Mesenchymal stem cell (in vitro differentiated cells and primary cell): ENCODE measurements at regions not wholly inside any gene's neighbourhood (a gene's known extent, or its start where the extent isn't known, plus 50 kb on each side); places are given as distances from the start of the nearest gene placed in this dataset. TPM values are rescaled to one million over a fixed set of nuclear protein-coding genes. Genes with fewer than 3 reads are reported as not detected.

Experiments
- DNase-seq: peaks from one replicate; pipeline ENCODE4 v3.0.0-alpha.2; 2013
- H2AFZ ChIP-seq: one replicate; pipeline ENCODE4 v1.6.1; 2013; ENCODE audit warnings: low read depth, mild to moderate bottlenecking, control low read depth, inconsistent platforms, low read length, moderate library complexity
- H2AK5ac ChIP-seq: 2 replicates; pipeline ENCODE4 v1.6.1; 2013; ENCODE audit warnings: low read length, moderate library complexity, mild to moderate bottlenecking, inconsistent platforms; ENCODE audit not compliant: severe bottlenecking
- H2BK120ac ChIP-seq: one replicate; pipeline ENCODE4 v1.6.1; 2013; ENCODE audit warnings: low read depth, mild to moderate bottlenecking, inconsistent platforms, low read length, moderate library complexity
- H2BK12ac ChIP-seq, 2 experiments: one replicate each; pipeline ENCODE4 v1.6.1; 2013; ENCODE audit warnings: inconsistent platforms in 2 of 2, low read length in 2 of 2, mild to moderate bottlenecking in 2 of 2, moderate library complexity in 2 of 2, control low read depth in 1 of 2
- H2BK15ac ChIP-seq: one replicate; pipeline ENCODE4 v1.6.1; 2013; ENCODE audit warnings: mild to moderate bottlenecking, low read depth, inconsistent platforms; ENCODE audit not compliant: poor library complexity, severe bottlenecking
- H2BK5ac ChIP-seq: 2 replicates; pipeline ENCODE4 v1.6.1; 2013; ENCODE audit warnings: low read depth, mild to moderate bottlenecking, low read length, control low read depth, inconsistent platforms; ENCODE audit not compliant: poor library complexity, severe bottlenecking
- H3K14ac ChIP-seq, 2 experiments: one replicate each; pipeline ENCODE4 v1.6.1; 2013; ENCODE audit warnings: inconsistent platforms in 2 of 2, low read length in 2 of 2, control low read depth in 1 of 2, mild to moderate bottlenecking in 1 of 2, moderate library complexity in 1 of 2
- H3K18ac ChIP-seq, 2 experiments: one replicate each; pipeline ENCODE4 v1.6.1; 2013; ENCODE audit warnings: inconsistent platforms in 2 of 2, low read length in 2 of 2, control low read depth in 1 of 2, low read depth in 1 of 2, mild to moderate bottlenecking in 1 of 2
- H3K23ac ChIP-seq, 2 experiments: one replicate each; pipeline ENCODE4 v1.6.1; 2013; ENCODE audit warnings: inconsistent platforms in 2 of 2, low read length in 2 of 2, mild to moderate bottlenecking in 2 of 2, moderate library complexity in 2 of 2, control low read depth in 1 of 2
- H3K27ac ChIP-seq: 2 replicates; pipeline ENCODE4 v1.5.1; 2013; ENCODE audit warnings: mild to moderate bottlenecking, moderate library complexity, low read length, control low read depth, inconsistent platforms; ENCODE audit not compliant: poor library complexity, severe bottlenecking
- H3K27me3 ChIP-seq, 2 experiments: 2 replicates each; pipeline versions ENCODE4 v1.6.1 to v1.7.0; 2013; ENCODE audit warnings: low read length in 2 of 2, mild to moderate bottlenecking in 2 of 2, moderate library complexity in 2 of 2, control low read depth in 1 of 2, inconsistent platforms in 1 of 2; ENCODE audit not compliant: control insufficient read depth in 1 of 2, insufficient read depth in 1 of 2
- H3K36me3 ChIP-seq, 2 experiments: 2 replicates each; pipeline versions ENCODE4 v1.6.1 to v1.7.0; 2013; ENCODE audit warnings: low read length in 2 of 2, control low read depth in 1 of 2, inconsistent platforms in 1 of 2, low read depth in 1 of 2, mild to moderate bottlenecking in 1 of 2; ENCODE audit not compliant: insufficient read depth in 2 of 2, control insufficient read depth in 1 of 2
- H3K4ac ChIP-seq, 2 experiments: one replicate each; pipeline ENCODE4 v1.6.1; 2013; ENCODE audit warnings: inconsistent platforms in 2 of 2, low read length in 2 of 2, mild to moderate bottlenecking in 2 of 2, moderate library complexity in 2 of 2, control low read depth in 1 of 2, low read depth in 1 of 2
- H3K4me1 ChIP-seq: 2 replicates; pipeline ENCODE4 v1.6.1; 2013; ENCODE audit warnings: low read depth, low read length, control low read depth; ENCODE audit not compliant: control insufficient read depth, insufficient read depth
- H3K4me2 ChIP-seq: 2 replicates; pipeline ENCODE4 v1.6.1; 2013; ENCODE audit warnings: low read length, mild to moderate bottlenecking, inconsistent platforms; ENCODE audit not compliant: poor library complexity, severe bottlenecking
- H3K4me3 ChIP-seq, 2 experiments: 2 replicates each; pipeline versions ENCODE4 v1.5.1 to v1.7.0; 2013; ENCODE audit warnings: low read length in 2 of 2, mild to moderate bottlenecking in 2 of 2, control low read depth in 1 of 2, low read depth in 1 of 2; ENCODE audit not compliant: insufficient read depth in 1 of 2
- H3K79me1 ChIP-seq: replicated peaks from 2 replicates; pipeline ENCODE4 v1.6.1; 2013; ENCODE audit warnings: mild to moderate bottlenecking, control low read depth, low read length, inconsistent platforms; ENCODE audit not compliant: poor library complexity, severe bottlenecking
- H3K9ac ChIP-seq: 2 replicates; pipeline ENCODE4 v1.7.0; 2013; ENCODE audit warnings: mild to moderate bottlenecking, low read length, moderate library complexity
- H3K9me3 ChIP-seq: 2 replicates; pipeline ENCODE4 v1.7.0; 2013; ENCODE audit warnings: mild to moderate bottlenecking, low read length; ENCODE audit not compliant: control insufficient read depth
- H4K8ac ChIP-seq: one replicate; pipeline ENCODE4 v1.6.1; 2013; ENCODE audit warnings: inconsistent platforms, mild to moderate bottlenecking, low read length, moderate library complexity
- H4K91ac ChIP-seq: one replicate; pipeline ENCODE4 v1.6.1; 2013; ENCODE audit warnings: mild to moderate bottlenecking, low read length, inconsistent platforms
- WGBS: methylation state at CpG from one replicate; pipeline ENCODE4 v1.1.7; 2013; ENCODE audit warnings: mixed read lengths; 5-methylcytosine and 5-hydroxymethylcytosine counted together
- small RNA-seq: library from polyadenylated mRNA; stranded (forward); fragments of <200 nt; extraction: miRNeasy Mini kit (QIAGEN cat#:217004); gene quantifications from one replicate; pipeline ENCODE3, GENCODE V24; 2013; ENCODE audit warnings: low read depth

- no peaks in the 10 kb centered on the region for H3K79me1 ChIP-seq
- peak overlapping the region in 1 of 2 experiments; percentile 47 for H3K4me3 ChIP-seq
- H2AK5ac ChIP-seq, result no peak overlapping the region
- no peaks in the 10 kb centered on the region for H3K36me3 ChIP-seq
- H4K8ac ChIP-seq, result no peak overlapping the region
- H3K27ac ChIP-seq, result no peak overlapping the region
- no peaks in the 10 kb centered on the region for H3K4me1 ChIP-seq
- H2AFZ ChIP-seq, result no peak overlapping the region
- H3K9me3 ChIP-seq, result no peaks in the 10 kb centered on the region
- no peak overlapping the region for H2BK12ac ChIP-seq
- no peak overlapping the region for H2BK120ac ChIP-seq
- no peak overlapping the region for H3K23ac ChIP-seq
- no peak overlapping the region for H2BK5ac ChIP-seq
- no peak overlapping the region for H3K18ac ChIP-seq
- peaks cover 0 to 13% of the 10 kb centered on the region in 2 experiments for H3K27me3 ChIP-seq
- H3K4ac ChIP-seq, result no peak overlapping the region
- H4K91ac ChIP-seq, result no peak overlapping the region
- H3K9ac ChIP-seq, result peak overlapping the region; percentile 72
- H3K4me2 ChIP-seq, result no peak overlapping the region
- H3K14ac ChIP-seq, result no peak overlapping the region
- H2BK15ac ChIP-seq, result no peak overlapping the region
- no peak for DNase-seq
- WGBS, result no CpG with 5 or more reads among the region's 3 CpGs
These were observed 52.4 kb upstream of the CLMP start for GRCh38 chr11:123247496-123247799.

GRCh38 chr11:123246749-123247495, 51.9 kb upstream of the CLMP start:
- Histone ChIP-seq H2AK5ac (no peak overlapping the region), H4K8ac (no peak overlapping the region), H3K79me1 (no peaks in the 10 kb centered on the region), H2AFZ (no peak overlapping the region), H3K9me3 (no peaks in the 10 kb centered on the region), H3K18ac (no peak overlapping the region), H3K27me3 (peaks cover 0 to 13% of the 10 kb centered on the region in 2 experiments), H4K91ac (no peak overlapping the region), H3K36me3 (no peaks in the 10 kb centered on the region), H3K4me2 (peak overlapping the region; percentile 24), H3K4ac (no peak overlapping the region), H2BK15ac (no peak overlapping the region), H2BK120ac (no peak overlapping the region), H3K27ac (no peak overlapping the region), H2BK12ac (peak overlapping the region in 1 of 2 experiments; percentile 77), H3K23ac (no peak overlapping the region), H3K4me3 (peak overlapping the region in 1 of 2 experiments; percentile 47), H3K4me1 (no peaks in the 10 kb centered on the region), H3K9ac (peak overlapping the region; percentile 72), H2BK5ac (no peak overlapping the region), H3K14ac (no peak overlapping the region)
- WGBS, result 9% methylated on average over 10 of the region's 13 CpGs
- peak; percentile 73 for DNase-seq

- no peaks in the 10 kb centered on the region for H3K79me1 ChIP-seq
- H3K18ac ChIP-seq, result no peak overlapping the region
- no peak overlapping the region for H3K9ac ChIP-seq
- 98% methylated on average over 4 of the region's 6 CpGs for WGBS
- no peak overlapping the region for H3K4ac ChIP-seq
- no peak overlapping the region for H2BK12ac ChIP-seq
- H2AFZ ChIP-seq, result no peak overlapping the region
- no peaks in the 10 kb centered on the region for H3K36me3 ChIP-seq
- H3K23ac ChIP-seq, result no peak overlapping the region
- H3K9me3 ChIP-seq, result no peaks in the 10 kb centered on the region
- H3K14ac ChIP-seq, result no peak overlapping the region
- no peak overlapping the region for H2BK5ac ChIP-seq
- H3K27ac ChIP-seq, result no peak overlapping the region
- no peaks in the 10 kb centered on the region for H3K4me1 ChIP-seq
- DNase-seq, result no peak
- H4K91ac ChIP-seq, result no peak overlapping the region
- peaks cover 0 to 6% of the 10 kb centered on the region in 2 experiments for H3K27me3 ChIP-seq
- no peak overlapping the region for H2AK5ac ChIP-seq
- H3K4me2 ChIP-seq, result no peak overlapping the region
- H4K8ac ChIP-seq, result no peak overlapping the region
- no peak overlapping the region for H2BK120ac ChIP-seq
- H3K4me3 ChIP-seq, result no peak overlapping the region
- no peak overlapping the region for H2BK15ac ChIP-seq
These were observed 50.5 kb upstream of the CLMP start for GRCh38 chr11:123245567-123245966.

Small RNA genes in the stretch of these regions (small RNA-seq; reads per million reads assigned to genes)
- not detected for gene RF00096
